WERI-Rb-1 (cell line): ENCODE measurements at regions not wholly inside any gene's neighbourhood (a gene's known extent, or its start where the extent isn't known, plus 50 kb on each side); places are given as distances from the start of the nearest gene placed in this dataset.

Source experiments
- DNase-seq: peaks from one replicate; pipeline ENCODE4 v3.0.0-alpha.2; 2020
- H3K27ac ChIP-seq: fragments of 250-450 bp; sonication (Bioruptor Pico); 2 replicates; pipeline ENCODE4 v1.5.1; 2020; ENCODE audit warnings: mild to moderate bottlenecking, moderate library complexity
- H3K27me3 ChIP-seq: fragments of 250-450 bp; sonication (Bioruptor Pico); 2 replicates; pipeline ENCODE4 v1.5.1; 2021; ENCODE audit warnings: mild to moderate bottlenecking, low read depth, moderate library complexity; ENCODE audit not compliant: insufficient read depth, severe bottlenecking
- H3K36me3 ChIP-seq: fragments of 250-450 bp; sonication (Bioruptor Pico); 2 replicates; pipeline ENCODE4 v1.5.1; 2020; ENCODE audit warnings: mild to moderate bottlenecking, moderate library complexity
- H3K4me3 ChIP-seq: 2 replicates; pipeline ENCODE4 v1.5.1; 2011; ENCODE audit warnings: low read depth, mild to moderate bottlenecking, control low read depth, low read length
- H3K9me3 ChIP-seq: fragments of 250-450 bp; sonication (Bioruptor Pico); 2 replicates; pipeline ENCODE4 v1.5.1; 2021; ENCODE audit warnings: mild to moderate bottlenecking, moderate library complexity; ENCODE audit not compliant: severe bottlenecking
- CTCF ChIP-seq: IDR thresholded peaks from 2 replicates; pipeline ENCODE4 v1.5.1; 2011; ENCODE audit warnings: low read depth, mild to moderate bottlenecking, control low read depth, inconsistent platforms, low read length

GRCh38 chr5:2052687-2053086 lies 170.0 kb upstream of the IRX4 start:
- 0 out of 2 replicates have a peak, but pooled peaks have one; percentile 16 for TF ChIP-seq CTCF
- Histone ChIP-seq H3K27ac (no peak overlapping the region), H3K4me3 (no peak overlapping the region), H3K36me3 (no peaks in the 10 kb centered on the region), H3K9me3 (peaks cover 5% of the 10 kb centered on the region), H3K27me3 (peaks cover 99% of the 10 kb centered on the region)
- DNase-seq = no peak

- no peaks in the 10 kb centered on the region for H3K36me3 ChIP-seq
- no peak for TF ChIP-seq CTCF
Measured at GRCh38 chr5:2049876-2050275, 167.2 kb upstream of the IRX4 start.

GRCh38 chr5:2048664-2049063 lies 165.9 kb upstream of the IRX4 start:
- H3K27ac ChIP-seq = no peak overlapping the region
- no peak for DNase-seq
- no peak for TF ChIP-seq CTCF
- H3K27me3 ChIP-seq = peaks cover 99% of the 10 kb centered on the region
- peaks cover 6% of the 10 kb centered on the region for H3K9me3 ChIP-seq
- H3K36me3 ChIP-seq = no peaks in the 10 kb centered on the region
- no peak overlapping the region for H3K4me3 ChIP-seq

More at GRCh38 chr5:2049876-2050275, 167.2 kb upstream of the IRX4 start:
- Histone ChIP-seq H3K4me3 (no peak overlapping the region), H3K27me3 (peaks cover 99% of the 10 kb centered on the region), H3K27ac (no peak overlapping the region), H3K9me3 (peaks cover 6% of the 10 kb centered on the region)
- DNase-seq = no peak

- H3K27ac ChIP-seq = no peak overlapping the region
- DNase-seq = no peak
- H3K27me3 ChIP-seq = peaks cover 98% of the 10 kb centered on the region
- peaks cover 4% of the 10 kb centered on the region for H3K9me3 ChIP-seq
- no peaks in the 10 kb centered on the region for H3K36me3 ChIP-seq
- no peak overlapping the region for H3K4me3 ChIP-seq
- TF ChIP-seq CTCF = no peak
Measured at GRCh38 chr5:2047341-2047927, 164.7 kb upstream of the IRX4 start.

GRCh38 chr5:2044041-2044440 lies 161.3 kb upstream of the IRX4 start:
- Histone ChIP-seq H3K9me3 (peaks cover 4% of the 10 kb centered on the region), H3K4me3 (no peak overlapping the region), H3K27me3 (peaks cover 99% of the 10 kb centered on the region), H3K36me3 (no peaks in the 10 kb centered on the region), H3K27ac (no peak overlapping the region)
- TF ChIP-seq CTCF = no peak
- no peak for DNase-seq

GRCh38 chr5:2039180-2039531 lies 156.4 kb upstream of the IRX4 start:
- peaks cover 2% of the 10 kb centered on the region for H3K9me3 ChIP-seq
- H3K4me3 ChIP-seq = no peak overlapping the region
- peaks cover 94% of the 10 kb centered on the region for H3K27me3 ChIP-seq
- H3K36me3 ChIP-seq = no peaks in the 10 kb centered on the region
- TF ChIP-seq CTCF = no peak
- DNase-seq = no peak
- H3K27ac ChIP-seq = no peak overlapping the region
